ENCODE measurements at regions not wholly inside any gene's neighbourhood (a gene's known extent, or its start where the extent isn't known, plus 50 kb on each side); places are given as distances from the start of the nearest gene placed in this dataset.

GRCh38 chr12:90301561-90302133 is 593.0 kb upstream of the ATP2B1 start:
- no peak for TF ChIP-seq CTCF (IDR thresholded peaks at IDR 0.05 in 2 of 3, conservative IDR thresholded peaks at IDR 0.05 in 1 of 3; ENCODE audit: control insufficient read depth in 2 of 3, extremely low read depth in 1 of 3, insufficient read depth in 1 of 3, low read depth in 3 of 3, low read length in 3 of 3)
- TF ChIP-seq SIN3A (IDR thresholded peaks at IDR 0.05; ENCODE audit: low read depth, low read length), result no peak
- TF ChIP-seq ESRRA (IDR thresholded peaks at IDR 0.05; ENCODE audit: low read length), result no peak
- TF ChIP-seq SPI1 (IDR thresholded peaks at IDR 0.05; ENCODE audit: borderline replicate concordance, insufficient read depth, low read depth, low read length), result no peak
- no peak for TF ChIP-seq POLR2A (IDR thresholded peaks at IDR 0.05; ENCODE audit: low read depth, low read length)
- no peak for TF ChIP-seq NR2C2 (IDR thresholded peaks at IDR 0.05; ENCODE audit: borderline replicate concordance, control insufficient read depth, insufficient read length, low read depth)
- TF ChIP-seq NFXL1 (IDR thresholded peaks at IDR 0.05; ENCODE audit: borderline replicate concordance), result no peak

All from GM12878 (cell line).